B cell (primary cell): ENCODE measurements at regions not wholly inside any gene's neighbourhood (a gene's known extent, or its start where the extent isn't known, plus 50 kb on each side); places are given as distances from the start of the nearest gene placed in this dataset.

Experiments
- ATAC-seq: fragments of 200-7000 bp; cut with Tn5 transposase; one replicate; pipeline ENCODE4 v1.10.0; 2021; ENCODE audit warnings: low read depth, mild to moderate bottlenecking, moderate number of reproducible peaks, moderate library complexity
- CTCF ChIA-PET: fragments of 350-600 bp; sonication (Branson Sonifier 250); formaldehyde crosslinking; loops from one replicate; lab custom pipeline; 2021; ENCODE audit warnings: antibody characterized with exemption, inconsistent platforms; lab: Charles Lee
- POLR2A ChIA-PET: fragments of 350-600 bp; sonication (Branson Sonifier 250); formaldehyde crosslinking; loops from one replicate; lab custom pipeline; 2021; ENCODE audit warnings: antibody characterized with exemption; lab: Charles Lee
- DNase-seq: peaks from one replicate; pipeline ENCODE4 v3.0.0; 2013
- H2AFZ ChIP-seq: 2 replicates; pipeline ENCODE4 v1.6.1; 2012; ENCODE audit warnings: mild to moderate bottlenecking, low read depth, low read length; ENCODE audit not compliant: insufficient read depth, poor library complexity, severe bottlenecking
- H3K27ac ChIP-seq, 2 donors: 1 replicate in 1 of 2; 2 replicates in 1 of 2; pipeline ENCODE4 v1.5.1; 2012 to 2013; ENCODE audit warnings: low read length in 2 of 2, mild to moderate bottlenecking in 2 of 2, moderate library complexity in 1 of 2
- H3K27me3 ChIP-seq, 4 experiments: fragments of 200-600 bp in 1 of 4; sonication (generic) in 1 of 4; replicated peaks in 1 of 4; 1 replicate in 2 of 4; 2 replicates in 2 of 4; pipeline versions ENCODE4 v1.6.1 to v1.7.0; 2013 to 2016; ENCODE audit warnings: low read length in 3 of 4, mild to moderate bottlenecking in 2 of 4, mixed read lengths in 1 of 4, moderate library complexity in 1 of 4; ENCODE audit not compliant: insufficient read depth in 4 of 4, control insufficient read depth in 3 of 4; ENCODE audit errors: control extremely low read depth in 1 of 4
- H3K36me3 ChIP-seq, 2 experiments: replicated peaks in 1 of 2; 1 replicate in 1 of 2; 2 replicates in 1 of 2; pipeline versions ENCODE4 v1.6.1 to v1.7.1; 2013; ENCODE audit warnings: low read length in 1 of 2; ENCODE audit not compliant: insufficient read depth in 2 of 2, control insufficient read depth in 1 of 2; ENCODE audit errors: control extremely low read depth in 1 of 2, extremely low read depth in 1 of 2
- H3K4me1 ChIP-seq, 2 donors: fragments of 200-600 bp in 1 of 2; sonication (generic) in 1 of 2; 1 replicate in 1 of 2; 2 replicates in 1 of 2; pipeline versions ENCODE4 v1.5.1 to v1.6.1; 2013 to 2017; ENCODE audit warnings: low read length in 2 of 2; ENCODE audit not compliant: control insufficient read depth in 2 of 2, insufficient read depth in 2 of 2
- H3K4me2 ChIP-seq: replicated peaks from 2 replicates; pipeline ENCODE3; 2012; ENCODE audit warnings: mild to moderate bottlenecking, low read depth, low read length; ENCODE audit not compliant: poor library complexity, severe bottlenecking
- H3K4me3 ChIP-seq, 5 experiments: fragments of 200-600 bp in 1 of 5; sonication (generic) in 1 of 5; 1 replicate in 3 of 5; 2 replicates in 2 of 5; pipeline versions ENCODE4 v1.5.1 to v1.7.0; 2011 to 2016; ENCODE audit warnings: low read length in 4 of 5, mild to moderate bottlenecking in 4 of 5, low read depth in 2 of 5, control low read depth in 1 of 5, moderate library complexity in 1 of 5; ENCODE audit not compliant: insufficient read depth in 1 of 5; ENCODE audit errors: control extremely low read depth in 1 of 5, extremely low read depth in 1 of 5
- H3K79me2 ChIP-seq: fragments of 200-600 bp; sonication (generic); one replicate; pipeline ENCODE4 v1.6.0; 2016; ENCODE audit warnings: low read length; ENCODE audit not compliant: control insufficient read depth, insufficient read depth
- H3K9ac ChIP-seq: fragments of 200-600 bp; sonication (generic); 2 replicates; pipeline ENCODE4 v1.6.1; 2017; ENCODE audit warnings: mild to moderate bottlenecking, low read length, moderate library complexity
- H3K9me3 ChIP-seq, 3 donors: one replicate each; pipeline versions ENCODE4 v1.6.1 to v1.7.1; 2013; ENCODE audit warnings: low read length in 2 of 3; ENCODE audit not compliant: control insufficient read depth in 2 of 3, insufficient read depth in 1 of 3; ENCODE audit errors: control extremely low read depth in 1 of 3
- H4K20me1 ChIP-seq: 2 replicates; pipeline ENCODE4 v1.6.0; 2012; ENCODE audit warnings: mild to moderate bottlenecking, low read length; ENCODE audit not compliant: insufficient read depth, control insufficient read depth, poor library complexity, severe bottlenecking
- H3K27ac Mint-ChIP-seq: one replicate; pipeline ENCODE4 v1.8.0; 2021; ENCODE audit warnings: mixed read lengths
- H3K27me3 Mint-ChIP-seq: one replicate; pipeline ENCODE4 v1.8.0; 2021; ENCODE audit warnings: mixed read lengths
- H3K4me1 Mint-ChIP-seq: one replicate; pipeline ENCODE4 v1.8.0; 2021; ENCODE audit warnings: mixed read lengths
- H3K4me3 Mint-ChIP-seq: one replicate; pipeline ENCODE4 v1.8.0; 2021; ENCODE audit warnings: mixed read lengths
- H3K9me3 Mint-ChIP-seq: one replicate; pipeline ENCODE4 v1.8.0; 2022; ENCODE audit warnings: mixed read lengths; ENCODE audit not compliant: insufficient read depth
- CTCF ChIP-seq: fragments of 200-600 bp; IDR thresholded peaks from one replicate; pipeline ENCODE4 v1.8.0; 2022; ENCODE audit warnings: antibody characterized with exemption, mild to moderate bottlenecking
- EZH2 ChIP-seq: IDR thresholded peaks from 2 replicates; pipeline ENCODE4 v1.6.1; 2012; ENCODE audit warnings: borderline replicate concordance, low read depth, mild to moderate bottlenecking, moderate library complexity, low read length; ENCODE audit not compliant: insufficient read depth, poor library complexity, severe bottlenecking
- WGBS: methylation state at CpG from one replicate; pipeline ENCODE4 v1.1.5; 2013; ENCODE audit warnings: missing lambda C conversion rate; ENCODE audit not compliant: insufficient coverage; 5-methylcytosine and 5-hydroxymethylcytosine counted together
- intact Hi-C: fragments of 100-400 bp; cut with micrococcal nuclease; formaldehyde crosslinking; loops from one replicate; pipeline ENCODE4 v1.10.0; 2022

GRCh38 chr1:4428711-4429110 lies 225.7 kb upstream of the AJAP1 start:
- Mint-ChIP-seq H3K4me1 (no peaks in the 10 kb centered on the region), H3K27me3 (no peaks in the 10 kb centered on the region), H3K27ac (no peak overlapping the region), H3K4me3 (no peak overlapping the region), H3K9me3 (peaks cover 2% of the 10 kb centered on the region)
- Histone ChIP-seq H3K9me3 (peaks cover 0 to 14% (median 0%) of the 10 kb centered on the region in 3 donors), H3K27ac (no peak overlapping the region), H3K4me1 (no peaks in the 10 kb centered on the region), H3K4me3 (no peak overlapping the region), H3K36me3 (no peaks in the 10 kb centered on the region), H3K27me3 (no peaks in the 10 kb centered on the region), H3K9ac (no peak overlapping the region), H3K4me2 (no peak overlapping the region), H4K20me1 (no peaks in the 10 kb centered on the region), H2AFZ (no peak overlapping the region), H3K79me2 (no peaks in the 10 kb centered on the region)
- POLR2A ChIA-PET = no interaction called here
- DNase-seq = no peak
- intact Hi-C loops = no loop called here
- TF ChIP-seq EZH2 (no peak), CTCF (no peak)
- CTCF ChIA-PET = no interaction called here
- no peak for ATAC-seq

- Histone ChIP-seq H3K4me2 (no peak overlapping the region), H3K4me1 (no peaks in the 10 kb centered on the region), H3K36me3 (no peaks in the 10 kb centered on the region), H4K20me1 (no peaks in the 10 kb centered on the region), H3K9me3 (peaks cover 0 to 10% (median 0%) of the 10 kb centered on the region in 3 donors), H3K4me3 (no peak overlapping the region), H3K79me2 (no peaks in the 10 kb centered on the region), H2AFZ (no peak overlapping the region), H3K27ac (no peak overlapping the region), H3K27me3 (no peaks in the 10 kb centered on the region), H3K9ac (no peak overlapping the region)
- H3K27ac Mint-ChIP-seq = no peak overlapping the region
- H3K27me3 Mint-ChIP-seq = peaks cover 3% of the 10 kb centered on the region
- no peaks in the 10 kb centered on the region for H3K4me1 Mint-ChIP-seq
- no peak for ATAC-seq
- intact Hi-C loops = no loop called here
- WGBS = 88% methylated on average over 9 of the region's 10 CpGs
- ChIA-PET POLR2A (no interaction called here), CTCF (no interaction called here)
- H3K4me3 Mint-ChIP-seq = no peak overlapping the region
- DNase-seq = no peak
- TF ChIP-seq CTCF (no peak), EZH2 (no peak)
- H3K9me3 Mint-ChIP-seq = peaks cover 2% of the 10 kb centered on the region
Observed at GRCh38 chr1:4430406-4431365, 223.7 kb upstream of the AJAP1 start.
